Ovary (tissue), 3 donors: ENCODE measurements at regions not wholly inside any gene's neighbourhood (a gene's known extent, or its start where the extent isn't known, plus 50 kb on each side); places are given as distances from the start of the nearest gene placed in this dataset.
"Not testable (repeated sequence)": the region's sequence is repeated elsewhere in the genome, so short reads cannot be mapped to it uniquely, and the experiment has no call there.

Source experiments
- CTCF ChIP-seq, 3 donors: fragments of 450-650 bp in 2 of 3; fragments of 200-600 bp in 1 of 3; IDR thresholded peaks; one replicate each; pipeline versions ENCODE4 v1.5.1 to v1.8.0; 2016 to 2022; ENCODE audit warnings: antibody characterized with exemption in 3 of 3, mild to moderate bottlenecking in 1 of 3
- POLR2A ChIP-seq: fragments of 450-650 bp; IDR thresholded peaks from one replicate; pipeline ENCODE4 v1.6.1; 2017; ENCODE audit warnings: antibody characterized with exemption, mild to moderate bottlenecking, moderate library complexity
- donor health status: DM: no; HTN: no; CAD: no.

DNA sequence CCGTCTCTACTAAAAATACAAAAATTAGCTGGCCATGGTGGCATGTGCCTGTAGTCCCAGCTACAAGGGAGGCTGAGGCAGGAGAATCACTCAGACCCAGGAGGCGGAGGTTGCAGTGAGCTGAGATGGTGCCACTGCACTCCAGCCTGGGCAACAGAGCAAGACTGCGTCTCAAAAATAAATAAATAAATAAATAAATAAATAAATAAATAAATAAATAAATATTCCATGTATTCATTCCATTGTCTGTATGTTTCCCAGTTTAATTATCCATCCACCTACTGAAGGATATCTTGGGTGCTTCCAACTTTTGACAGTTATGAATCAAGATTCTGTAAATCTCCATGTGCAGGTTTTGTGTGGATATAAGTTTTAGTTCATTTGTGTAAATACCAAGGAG, 397.4 kb upstream of the SLC35B3 start:
- TF ChIP-seq CTCF (IDR thresholded peaks at IDR 0.05); POLR2A: not testable (repeated sequence)
